ENCODE measurements at regions not wholly inside any gene's neighbourhood (a gene's known extent, or its start where the extent isn't known, plus 50 kb on each side); places are given as distances from the start of the nearest gene placed in this dataset.

DNA sequence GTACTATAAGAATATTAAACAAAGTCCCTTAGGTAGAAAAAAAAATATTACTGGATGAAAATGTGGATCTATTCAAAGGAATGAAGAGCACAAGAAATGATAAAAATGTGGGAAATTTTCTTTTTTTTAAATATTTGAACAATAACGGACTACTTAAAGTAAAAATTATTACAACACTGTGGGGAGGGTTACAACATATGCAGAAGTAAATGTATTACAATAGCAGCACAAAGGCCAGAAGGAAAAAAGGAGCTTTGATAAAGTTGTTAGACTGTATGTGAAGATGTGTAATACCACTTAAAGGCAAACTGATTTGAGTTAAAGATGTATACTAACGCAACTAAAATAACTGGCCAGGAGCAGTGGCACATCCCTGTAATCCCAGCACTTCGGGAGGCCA lies 427.1 kb downstream of the SHQ1 start:
- TF ChIP-seq, protein P1, sequence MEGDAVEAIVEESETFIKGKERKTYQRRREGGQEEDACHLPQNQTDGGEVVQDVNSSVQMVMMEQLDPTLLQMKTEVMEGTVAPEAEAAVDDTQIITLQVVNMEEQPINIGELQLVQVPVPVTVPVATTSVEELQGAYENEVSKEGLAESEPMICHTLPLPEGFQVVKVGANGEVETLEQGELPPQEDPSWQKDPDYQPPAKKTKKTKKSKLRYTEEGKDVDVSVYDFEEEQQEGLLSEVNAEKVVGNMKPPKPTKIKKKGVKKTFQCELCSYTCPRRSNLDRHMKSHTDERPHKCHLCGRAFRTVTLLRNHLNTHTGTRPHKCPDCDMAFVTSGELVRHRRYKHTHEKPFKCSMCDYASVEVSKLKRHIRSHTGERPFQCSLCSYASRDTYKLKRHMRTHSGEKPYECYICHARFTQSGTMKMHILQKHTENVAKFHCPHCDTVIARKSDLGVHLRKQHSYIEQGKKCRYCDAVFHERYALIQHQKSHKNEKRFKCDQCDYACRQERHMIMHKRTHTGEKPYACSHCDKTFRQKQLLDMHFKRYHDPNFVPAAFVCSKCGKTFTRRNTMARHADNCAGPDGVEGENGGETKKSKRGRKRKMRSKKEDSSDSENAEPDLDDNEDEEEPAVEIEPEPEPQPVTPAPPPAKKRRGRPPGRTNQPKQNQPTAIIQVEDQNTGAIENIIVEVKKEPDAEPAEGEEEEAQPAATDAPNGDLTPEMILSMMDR (IDR thresholded peaks at IDR 0.05): no peak

DNA sequence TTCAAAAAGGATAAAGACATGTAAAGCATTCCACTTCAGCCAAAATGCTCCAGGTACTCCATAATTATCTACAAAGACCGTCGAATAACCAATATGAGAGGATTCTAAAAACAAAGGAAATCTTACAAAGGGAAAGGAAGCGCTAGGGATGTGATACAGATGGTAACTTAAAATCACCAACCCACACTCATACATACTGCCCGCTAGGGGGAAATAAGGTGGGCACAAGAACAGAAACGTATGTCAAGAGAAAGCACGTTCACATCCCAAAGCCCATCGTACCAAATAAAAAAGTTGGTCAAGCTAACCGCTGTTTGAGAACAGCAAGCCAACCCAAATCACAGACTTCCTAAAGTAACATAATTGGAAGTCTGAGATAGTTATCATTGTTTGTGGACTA lies 429.4 kb downstream of the SHQ1 start:
- TF ChIP-seq, protein P1 (IDR thresholded peaks at IDR 0.05): no peak

DNA sequence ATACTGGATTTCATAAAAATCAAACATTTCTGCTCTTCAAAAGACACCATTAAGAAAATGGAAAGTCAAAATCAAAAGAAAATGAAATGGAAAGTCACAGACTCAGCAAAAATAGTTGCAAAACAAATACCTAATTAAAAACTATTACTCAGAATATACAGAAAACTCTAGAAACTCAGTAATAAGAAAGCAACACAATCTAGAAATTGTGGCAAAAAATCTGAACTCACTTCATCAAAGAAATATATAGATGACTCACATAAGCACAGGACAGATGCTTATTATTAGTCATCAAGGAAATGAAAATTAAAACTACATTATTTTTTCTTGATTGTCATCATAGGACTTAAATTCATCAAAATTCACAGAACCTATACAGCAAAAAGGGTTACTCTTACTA lies 430.0 kb downstream of the SHQ1 start:
- TF ChIP-seq, protein P1 (IDR thresholded peaks at IDR 0.05): no peak

DNA sequence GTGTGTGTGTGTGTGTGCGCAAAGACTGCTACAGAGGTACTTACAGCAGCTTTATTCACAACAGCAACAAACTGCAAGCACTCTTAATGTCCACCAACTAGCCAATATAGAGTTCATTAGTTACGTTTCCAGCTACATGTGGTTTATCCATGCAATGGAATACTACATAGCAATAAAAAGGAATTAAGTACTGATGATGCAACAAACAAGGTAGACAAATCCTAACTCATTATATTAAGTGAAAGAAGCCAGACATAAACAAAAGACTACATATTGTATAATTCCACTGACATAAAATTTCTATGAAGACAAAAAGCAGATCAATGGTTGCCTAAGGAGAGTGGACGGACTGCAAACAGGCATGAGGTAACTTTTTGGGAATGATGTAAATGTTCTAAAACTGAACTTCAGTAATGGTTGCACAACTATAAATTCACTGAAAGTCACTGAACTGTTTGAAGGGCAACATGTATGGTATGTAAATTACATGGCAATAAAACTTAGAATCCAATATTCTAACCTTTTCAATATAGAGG lies 433.7 kb downstream of the SHQ1 start:
- TF ChIP-seq, protein P1 (IDR thresholded peaks at IDR 0.05): no peak

DNA sequence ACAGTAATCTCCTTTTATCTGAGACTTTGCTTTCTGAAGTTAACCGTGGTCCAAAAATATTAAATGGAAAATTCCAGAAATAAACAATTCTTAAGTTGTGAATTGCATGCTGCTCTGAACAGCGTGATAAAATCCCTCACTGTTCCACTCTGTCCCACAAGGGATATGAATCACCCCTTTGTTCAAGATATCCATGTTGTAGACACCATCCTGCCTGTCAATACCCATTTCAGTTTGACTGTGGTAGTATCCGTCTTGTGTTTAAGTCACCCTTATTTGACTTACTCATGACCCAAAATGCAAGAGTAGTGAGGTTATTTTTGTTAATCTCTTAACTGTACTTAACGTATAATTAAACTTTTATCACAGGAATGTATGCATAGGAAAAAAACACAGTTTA lies 435.0 kb downstream of the SHQ1 start:
- TF ChIP-seq, protein P1 (IDR thresholded peaks at IDR 0.05): no peak

DNA sequence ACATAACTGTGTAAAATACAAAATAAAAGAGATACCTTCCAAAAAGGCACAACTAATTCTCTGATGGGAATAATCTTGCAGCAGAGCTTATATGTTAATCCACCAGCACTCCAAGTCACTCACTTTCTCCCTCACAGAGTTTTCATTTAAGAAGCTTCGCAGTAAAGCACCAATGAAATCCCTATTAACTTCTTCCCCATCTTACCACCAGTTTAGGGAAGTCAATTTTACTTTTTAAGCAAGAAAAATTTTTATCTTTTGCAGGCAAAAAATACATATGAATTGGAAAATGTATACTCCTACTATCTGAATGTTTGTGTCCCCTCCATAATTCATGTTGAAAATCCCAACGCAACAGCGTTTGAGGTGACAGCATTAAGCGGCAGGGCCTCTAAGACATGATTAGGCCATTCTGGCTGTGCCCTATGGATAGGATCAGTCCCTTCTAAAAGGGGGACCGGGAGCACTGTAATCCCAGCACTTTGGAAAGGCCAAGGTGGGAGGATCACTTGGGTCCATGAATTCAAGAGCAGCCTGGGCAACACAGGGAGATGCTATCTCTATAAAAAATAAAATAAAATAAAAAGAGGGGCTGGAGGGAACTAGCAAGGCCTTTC lies 435.8 kb downstream of the SHQ1 start:
- TF ChIP-seq, protein P1 (IDR thresholded peaks at IDR 0.05): no peak

DNA sequence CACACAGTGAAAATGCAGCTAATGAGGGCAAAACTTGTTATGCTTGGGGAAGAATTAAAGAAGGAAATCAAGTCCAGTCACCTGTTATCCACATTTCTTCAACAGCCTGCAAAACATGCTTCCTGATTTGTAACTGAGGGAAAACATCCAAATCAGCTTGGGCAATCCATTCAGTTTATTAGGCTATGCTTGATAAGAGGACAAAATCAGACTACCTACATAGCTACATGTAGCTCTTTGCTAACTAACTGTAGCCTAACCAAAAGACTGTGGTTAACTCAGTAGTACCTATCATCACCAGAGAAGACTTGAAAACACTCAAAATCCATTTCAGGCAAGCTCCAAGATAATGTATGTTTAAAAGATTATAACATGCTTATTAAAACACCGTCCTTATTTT lies 436.4 kb downstream of the SHQ1 start:
- TF ChIP-seq, protein P1 (IDR thresholded peaks at IDR 0.05): no peak

DNA sequence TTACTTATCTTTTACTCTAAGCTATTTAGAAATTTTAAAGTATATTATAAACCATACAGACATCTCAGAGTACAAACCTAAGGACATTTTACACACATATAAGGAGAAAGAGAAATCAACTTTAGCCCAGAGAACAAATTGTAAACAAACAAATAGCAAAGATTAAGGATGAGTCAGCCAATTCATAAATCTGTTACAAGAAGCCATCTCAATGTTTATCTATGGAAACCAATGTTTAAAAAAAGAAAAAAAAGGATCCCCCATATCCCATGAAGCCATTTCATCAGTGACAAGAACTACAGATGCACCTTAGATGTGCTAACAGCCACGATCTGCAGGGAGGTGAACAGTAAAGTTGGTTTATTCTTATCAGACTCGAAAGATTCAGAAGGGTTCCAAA lies 437.1 kb downstream of the SHQ1 start:
- TF ChIP-seq, protein P1 (IDR thresholded peaks at IDR 0.05): no peak
